ENCODE measurements at regions not wholly inside any gene's neighbourhood (a gene's known extent, or its start where the extent isn't known, plus 50 kb on each side); places are given as distances from the start of the nearest gene placed in this dataset.

- TF ChIP-seq USF1 (IDR thresholded peaks at IDR 0.05) (no peak), CEBPB (IDR thresholded peaks at IDR 0.05) (no peak), TCF12 (IDR thresholded peaks at IDR 0.05; ENCODE audit: low read depth) (no peak), EGR1 (IDR thresholded peaks at IDR 0.05) (no peak), YY1 (IDR thresholded peaks at IDR 0.05; ENCODE audit: low read depth) (no peak), NFIC (IDR thresholded peaks at IDR 0.05) (no peak), FOXM1 (IDR thresholded peaks at IDR 0.05; ENCODE audit: borderline replicate concordance, low read depth) (no peak), EP300 (IDR thresholded peaks at IDR 0.05; ENCODE audit: borderline replicate concordance) (no peak), CREB1 (IDR thresholded peaks at IDR 0.05; ENCODE audit: low read depth) (no peak), ZBTB7A (IDR thresholded peaks at IDR 0.05; ENCODE audit: low read depth) (no peak), MAX (IDR thresholded peaks at IDR 0.05) (no peak), TEAD4 (IDR thresholded peaks at IDR 0.05) (no peak), TAF1 (IDR thresholded peaks at IDR 0.05; ENCODE audit: low read depth) (no peak), REST (IDR thresholded peaks at IDR 0.05; ENCODE audit: low read depth) (no peak), RAD21 (IDR thresholded peaks at IDR 0.05; ENCODE audit: low read depth) (no peak)
Measured at GRCh38 chr21:39094087-39094780, 89.0 kb downstream of the PSMG1 start.

GRCh38 chr21:39093526-39093925 is 89.7 kb downstream of the PSMG1 start:
- TF ChIP-seq USF1 (IDR thresholded peaks at IDR 0.05) (no peak), TCF12 (IDR thresholded peaks at IDR 0.05; ENCODE audit: low read depth) (no peak), MAX (IDR thresholded peaks at IDR 0.05) (no peak), CREB1 (IDR thresholded peaks at IDR 0.05; ENCODE audit: low read depth) (no peak), CEBPB (IDR thresholded peaks at IDR 0.05) (no peak), TEAD4 (IDR thresholded peaks at IDR 0.05) (no peak), FOXM1 (IDR thresholded peaks at IDR 0.05; ENCODE audit: borderline replicate concordance, low read depth) (no peak), EP300 (IDR thresholded peaks at IDR 0.05; ENCODE audit: borderline replicate concordance) (no peak), TAF1 (IDR thresholded peaks at IDR 0.05; ENCODE audit: low read depth) (no peak), ZBTB7A (IDR thresholded peaks at IDR 0.05; ENCODE audit: low read depth) (no peak)

- TF ChIP-seq RAD21 (IDR thresholded peaks at IDR 0.05; ENCODE audit: low read depth) (peak; percentile 61; the same call in 1 of the 2 replicates), TCF12 (IDR thresholded peaks at IDR 0.05; ENCODE audit: low read depth) (no peak), MAX (IDR thresholded peaks at IDR 0.05) (no peak), FOXM1 (IDR thresholded peaks at IDR 0.05; ENCODE audit: borderline replicate concordance, low read depth) (no peak)
Measured at GRCh38 chr21:39088831-39089380, 94.3 kb downstream of the PSMG1 start.

- no peak for TF ChIP-seq TCF12 (IDR thresholded peaks at IDR 0.05; ENCODE audit: low read depth)
Measured at GRCh38 chr21:39088031-39088370, 95.2 kb downstream of the PSMG1 start.

- TF ChIP-seq CEBPB (IDR thresholded peaks at IDR 0.05): no peak
Measured at GRCh38 chr21:39087238-39088030, 95.8 kb downstream of the PSMG1 start.

- TF ChIP-seq CEBPB (IDR thresholded peaks at IDR 0.05) (no peak), RAD21 (IDR thresholded peaks at IDR 0.05; ENCODE audit: low read depth) (peak; percentile 17; the same call in 1 of the 2 replicates)
Measured at GRCh38 chr21:39086547-39086946, 96.7 kb downstream of the PSMG1 start.

- no peak for TF ChIP-seq MAX (IDR thresholded peaks at IDR 0.05)
- TF ChIP-seq EP300 (IDR thresholded peaks at IDR 0.05; ENCODE audit: borderline replicate concordance): no peak
- TF ChIP-seq TCF12 (IDR thresholded peaks at IDR 0.05; ENCODE audit: low read depth): no peak
- no peak for TF ChIP-seq RAD21 (IDR thresholded peaks at IDR 0.05; ENCODE audit: low read depth)
- TF ChIP-seq CREB1 (IDR thresholded peaks at IDR 0.05; ENCODE audit: low read depth): no peak
- TF ChIP-seq FOXM1 (IDR thresholded peaks at IDR 0.05; ENCODE audit: borderline replicate concordance, low read depth): no peak
- no peak for TF ChIP-seq REST (IDR thresholded peaks at IDR 0.05; ENCODE audit: low read depth)
- TF ChIP-seq TEAD4 (IDR thresholded peaks at IDR 0.05): no peak
- no peak for TF ChIP-seq ZBTB7A (IDR thresholded peaks at IDR 0.05; ENCODE audit: low read depth)
- no peak for TF ChIP-seq YY1 (IDR thresholded peaks at IDR 0.05; ENCODE audit: low read depth)
- no peak for TF ChIP-seq CEBPB (IDR thresholded peaks at IDR 0.05)
- TF ChIP-seq TAF1 (IDR thresholded peaks at IDR 0.05; ENCODE audit: low read depth): no peak
Measured at GRCh38 chr21:39085843-39086405, 97.3 kb downstream of the PSMG1 start.

All from Ishikawa (cell line).